Fibroblast of mammary gland (primary cell): ENCODE measurements at regions not wholly inside any gene's neighbourhood (a gene's known extent, or its start where the extent isn't known, plus 50 kb on each side); places are given as distances from the start of the nearest gene placed in this dataset.
A peak's percentile ranks its signal among the peaks of the same experiment; 100 is the strongest.
"Not testable (repeated sequence)": the region's sequence is repeated elsewhere in the genome, so short reads cannot be mapped to it uniquely, and the experiment has no call there.

Source experiments
- DNase-seq: peaks from one replicate; pipeline ENCODE4 v3.0.0-alpha.2; 2010; ENCODE audit warnings: low read depth
- H3K4me3 ChIP-seq: 2 replicates; pipeline ENCODE4 v1.5.1; 2011; ENCODE audit warnings: low read depth, mild to moderate bottlenecking, low read length, moderate library complexity; ENCODE audit not compliant: control insufficient read depth

DNA sequence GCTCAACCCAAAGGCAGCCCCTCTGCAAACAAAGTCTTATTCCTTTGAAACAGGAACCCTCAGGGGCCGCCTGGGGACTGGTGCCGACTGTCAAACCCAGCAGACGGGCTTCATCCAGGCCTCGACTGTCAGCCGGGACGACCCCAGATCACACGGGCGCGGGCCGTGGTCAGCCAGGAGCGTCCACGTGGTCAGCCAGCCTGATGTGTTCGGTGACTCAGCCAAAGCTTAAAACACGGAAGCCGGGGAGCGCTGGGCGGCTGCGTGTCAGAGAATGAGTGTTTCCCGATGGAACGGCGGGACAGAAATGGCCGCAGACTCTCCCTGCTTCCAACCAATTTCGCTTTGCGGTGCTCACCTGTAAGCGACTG, 199.9 kb downstream of the BANP start:
- DNase-seq, result peak; percentile 70
- H3K4me3 ChIP-seq, result not testable (repeated sequence)

DNA sequence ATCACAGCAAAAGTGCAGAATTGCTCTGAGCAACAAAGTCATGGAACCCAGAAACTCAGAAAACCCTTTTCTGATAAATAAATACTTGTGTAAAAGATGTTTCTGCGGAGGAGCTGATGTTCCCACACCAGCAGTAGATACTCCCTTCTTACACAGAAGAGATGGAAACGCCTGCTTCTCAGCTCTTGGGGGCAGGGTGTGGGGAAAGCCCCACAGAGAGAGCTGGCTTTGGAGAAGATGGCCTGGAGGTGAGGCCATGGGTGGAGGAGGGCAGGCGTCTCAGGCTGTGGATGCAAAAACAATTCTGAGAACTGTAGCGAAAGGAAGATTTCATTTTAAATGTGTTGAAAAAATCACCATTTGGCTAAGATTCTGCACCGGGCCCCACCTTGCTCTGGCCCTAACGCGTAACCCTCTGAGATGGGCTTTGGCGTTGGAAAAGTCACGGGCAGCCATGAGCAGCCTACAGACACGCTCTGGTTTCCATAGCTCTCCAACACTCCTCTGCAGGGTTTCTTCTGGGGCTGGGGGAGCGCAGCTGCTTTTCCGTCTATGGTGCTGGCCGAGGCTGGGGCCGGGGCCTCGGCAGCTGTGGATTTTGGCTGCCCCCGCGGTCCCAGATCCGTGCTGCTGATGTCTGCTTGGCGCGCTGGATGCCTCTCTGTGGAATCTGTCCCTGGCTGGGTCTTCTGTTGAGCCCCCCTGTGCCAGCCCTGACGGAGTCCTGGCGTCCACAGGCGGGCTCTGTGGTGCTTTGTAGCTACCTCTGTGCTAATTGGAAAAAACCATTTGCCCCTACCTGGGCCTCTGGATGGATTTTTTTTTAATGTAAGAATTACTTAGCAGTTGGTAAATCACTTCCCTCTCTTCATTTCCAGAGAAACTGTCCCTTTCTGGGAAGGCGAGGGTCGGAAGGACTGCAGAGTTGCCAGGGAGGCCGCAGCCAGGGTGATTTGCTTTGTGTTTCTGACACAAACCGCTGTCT, 200.9 kb downstream of the BANP start:
- not testable (repeated sequence) for H3K4me3 ChIP-seq, DNase-seq

DNA sequence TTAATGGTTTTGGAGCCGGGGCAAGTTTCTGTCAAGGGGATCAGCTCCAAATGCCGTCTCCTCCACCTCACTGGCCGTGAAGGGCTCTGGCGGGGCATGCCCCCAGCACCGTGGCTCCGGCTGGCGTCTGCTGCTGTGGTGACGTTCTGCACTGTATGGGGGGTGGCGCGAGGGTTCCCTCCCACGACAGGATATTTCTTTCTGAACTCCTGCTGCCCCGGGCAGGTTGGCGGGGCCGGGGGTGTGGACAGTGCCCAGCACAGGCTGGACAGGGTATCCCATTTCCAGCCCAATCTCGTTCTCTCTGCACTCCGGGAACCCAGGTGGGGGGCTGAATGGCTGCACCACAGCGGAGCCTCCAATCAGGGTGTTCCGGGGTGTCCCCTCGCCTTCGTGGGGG, 201.6 kb downstream of the BANP start:
- DNase-seq, H3K4me3 ChIP-seq: not testable (repeated sequence)

DNA sequence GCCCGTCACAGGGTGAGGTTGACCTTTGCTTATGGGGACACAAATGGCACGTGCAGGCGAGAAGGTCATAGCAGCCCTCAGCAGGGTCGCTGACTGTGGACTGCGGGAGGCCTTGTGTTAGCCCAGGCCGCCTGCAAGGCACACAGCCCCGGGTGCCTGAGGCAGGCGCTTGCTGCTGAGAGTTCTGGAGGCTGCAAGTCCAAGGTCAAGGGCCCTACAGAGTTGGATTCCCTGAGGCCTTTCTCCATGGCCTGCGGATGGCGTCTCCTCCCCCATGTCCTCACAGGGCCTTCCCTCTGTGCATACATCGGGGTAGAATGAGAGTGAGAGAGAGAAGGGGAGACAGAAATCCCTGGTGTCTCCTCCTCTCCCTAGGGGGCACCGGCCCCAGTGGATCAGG, 202.3 kb downstream of the BANP start:
- H3K4me3 ChIP-seq, DNase-seq: not testable (repeated sequence)

DNA sequence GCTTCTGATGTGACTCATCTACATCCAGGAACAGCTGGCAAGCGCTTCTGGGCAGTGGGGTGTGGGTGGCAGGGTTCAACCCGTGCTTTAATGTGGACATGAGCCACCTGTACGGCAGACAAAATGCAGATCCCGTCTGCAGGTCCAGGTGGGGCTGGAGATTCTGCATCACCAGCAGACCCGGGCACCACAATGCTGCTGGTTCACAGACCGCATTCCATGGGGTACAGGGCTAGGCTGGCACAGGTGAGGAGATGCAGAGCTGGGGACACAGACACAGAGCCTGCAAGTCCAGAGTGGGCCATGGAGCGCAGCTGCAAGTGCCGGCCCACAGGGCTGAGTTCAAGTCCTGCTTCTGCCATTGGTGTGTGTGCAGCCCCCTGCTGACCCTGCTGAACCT, 203.7 kb downstream of the BANP start:
- not testable (repeated sequence) for DNase-seq, H3K4me3 ChIP-seq

DNA sequence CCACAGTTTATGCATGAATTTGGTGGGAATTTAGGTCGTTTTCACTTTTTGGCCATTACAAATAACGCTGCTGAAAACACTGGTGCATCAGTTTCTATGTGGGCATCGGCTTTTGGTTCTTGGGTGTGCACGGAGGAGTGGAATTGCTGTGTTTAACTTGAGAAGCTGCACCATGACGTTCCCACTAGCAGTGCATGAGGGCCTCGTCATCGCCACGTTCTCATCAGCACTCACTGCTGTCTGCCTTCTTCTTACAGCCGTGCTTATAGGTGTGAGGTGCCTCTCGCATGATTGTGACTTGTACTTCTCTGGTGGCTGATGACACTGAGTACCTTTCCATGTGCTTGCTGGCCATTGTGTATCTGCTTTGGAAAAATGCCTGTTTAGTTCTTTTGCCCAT, 204.4 kb downstream of the BANP start:
- H3K4me3 ChIP-seq, DNase-seq: not testable (repeated sequence)

DNA sequence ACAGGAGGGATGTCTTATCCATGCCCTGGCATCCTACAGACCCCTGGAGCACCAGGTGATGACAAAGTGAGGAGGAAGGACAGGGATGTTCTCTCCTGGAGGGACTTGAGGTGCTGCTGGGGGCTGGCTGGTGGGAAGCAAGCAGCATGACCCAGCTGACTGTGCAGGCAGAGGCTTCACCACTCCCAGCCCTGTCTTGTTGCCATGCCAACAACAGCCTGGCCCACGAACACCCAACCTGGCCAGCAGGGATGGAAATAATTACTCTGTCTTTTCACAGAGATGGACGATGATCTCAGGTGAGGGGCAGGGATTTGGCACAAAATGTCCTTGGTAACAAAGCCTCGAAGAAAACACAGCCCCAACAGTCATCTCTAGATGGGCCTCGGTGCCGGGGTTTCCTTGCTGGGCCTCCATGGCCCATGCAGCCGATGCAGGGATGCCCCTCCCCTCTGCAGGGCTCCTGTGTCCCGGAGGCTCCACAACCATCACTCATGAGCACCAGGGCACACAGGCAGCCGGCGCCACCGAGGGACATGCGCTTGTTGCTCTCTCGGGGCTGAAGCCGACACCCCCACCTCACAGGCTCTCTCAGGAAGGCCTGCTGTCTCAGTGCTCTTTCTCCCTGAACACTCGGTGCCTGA, 205.5 kb downstream of the BANP start:
- not testable (repeated sequence) for DNase-seq, H3K4me3 ChIP-seq

DNA sequence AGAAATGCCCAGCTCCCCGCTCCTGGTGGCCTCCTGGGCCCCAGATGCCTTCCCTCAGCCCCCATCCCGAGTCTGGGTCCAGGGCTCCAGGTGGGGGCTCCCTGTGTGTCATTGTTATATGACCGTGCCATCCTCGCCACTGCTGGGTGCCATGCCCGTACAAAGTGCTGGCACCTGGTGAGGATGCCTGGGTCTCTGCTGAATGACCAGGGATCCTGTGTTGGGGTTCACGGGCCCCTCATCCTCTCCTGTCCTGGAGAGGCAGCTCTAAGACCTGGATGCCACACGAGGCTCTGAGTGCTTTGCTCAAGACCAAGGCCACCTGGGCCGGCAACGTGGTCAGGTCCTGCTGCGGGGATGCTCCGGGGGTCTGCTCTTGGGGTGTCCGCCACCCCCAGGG, 206.5 kb downstream of the BANP start:
- not testable (repeated sequence) for DNase-seq, H3K4me3 ChIP-seq

DNA sequence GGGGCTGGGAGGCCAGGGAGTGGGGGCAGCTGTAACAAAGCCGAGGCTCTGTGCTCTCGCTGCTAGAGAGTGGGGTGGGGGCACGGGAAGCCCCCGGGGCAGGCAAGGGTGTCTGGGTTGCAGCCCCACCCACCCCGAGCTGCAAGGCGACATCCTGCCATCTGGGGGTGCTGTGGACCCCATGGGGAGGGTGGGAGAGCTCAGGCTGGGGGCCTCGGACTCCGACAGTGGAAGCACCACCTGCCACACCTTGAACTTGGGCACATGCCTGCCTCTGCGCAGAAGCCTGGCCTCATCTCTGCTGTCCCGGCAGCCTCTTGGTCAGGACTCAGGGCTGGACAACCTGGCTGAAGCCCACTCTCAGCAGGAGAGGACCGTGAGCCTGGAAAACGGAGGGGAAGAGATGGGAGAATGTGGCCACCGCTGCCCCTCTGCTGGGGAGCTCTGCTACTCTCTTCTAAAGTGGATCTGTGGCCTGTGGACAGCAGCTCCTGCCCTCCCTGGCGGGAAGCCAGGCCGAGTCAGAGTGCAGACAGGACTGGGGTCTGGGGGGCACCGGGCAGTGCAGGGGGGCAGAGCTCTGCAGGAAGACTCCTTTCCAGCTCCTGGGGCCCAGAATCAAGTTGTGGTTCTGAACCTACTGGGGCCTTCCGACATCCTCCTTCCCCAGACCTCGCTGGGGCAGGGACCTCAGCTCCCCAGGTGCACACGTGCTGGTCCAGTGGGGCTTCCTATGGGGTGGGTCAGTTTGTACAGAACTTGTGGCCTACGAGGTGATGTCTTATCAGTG, 207.2 kb downstream of the BANP start:
- H3K4me3 ChIP-seq, DNase-seq: not testable (repeated sequence)

DNA sequence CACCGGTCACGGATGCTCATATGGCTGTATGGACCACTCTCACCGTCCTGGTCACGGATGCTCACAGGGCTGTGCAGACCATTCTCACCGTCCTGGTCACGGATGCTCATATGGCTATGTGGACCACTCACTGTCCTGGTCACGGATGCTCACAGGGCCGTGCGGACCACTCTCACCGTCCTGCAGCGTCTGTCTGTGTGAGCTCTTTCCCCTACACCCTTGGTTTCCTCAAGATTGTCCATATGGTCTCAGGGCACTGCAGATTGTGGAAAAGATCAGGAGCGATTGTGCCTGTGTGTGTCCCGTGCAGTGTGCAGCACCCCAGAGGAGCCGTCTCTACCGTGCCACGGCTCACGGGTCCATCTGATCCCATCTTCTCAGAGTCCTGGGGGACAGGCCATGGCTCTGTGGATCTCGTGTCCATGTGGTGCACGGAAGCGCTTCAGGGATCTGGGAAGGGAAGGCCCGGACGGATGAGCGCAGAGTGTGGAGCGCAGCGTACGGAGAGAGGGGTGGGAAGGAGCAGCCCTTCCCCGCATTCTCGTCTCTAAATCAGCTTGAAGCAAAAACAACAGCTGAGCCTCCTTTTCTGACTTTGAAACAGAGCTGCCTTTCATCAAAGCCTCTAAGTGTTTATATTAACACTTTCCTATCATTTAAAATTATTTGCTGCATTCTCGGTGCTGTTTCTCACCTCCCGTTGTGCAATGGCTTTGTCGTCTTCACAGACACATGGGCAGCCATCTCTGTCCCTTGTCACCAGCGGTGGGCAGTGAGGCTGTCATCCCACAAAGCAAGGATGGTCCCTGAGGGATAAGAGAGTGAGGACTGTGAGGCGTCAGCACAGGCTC, 208.0 kb downstream of the BANP start:
- H3K4me3 ChIP-seq, DNase-seq: not testable (repeated sequence)

DNA sequence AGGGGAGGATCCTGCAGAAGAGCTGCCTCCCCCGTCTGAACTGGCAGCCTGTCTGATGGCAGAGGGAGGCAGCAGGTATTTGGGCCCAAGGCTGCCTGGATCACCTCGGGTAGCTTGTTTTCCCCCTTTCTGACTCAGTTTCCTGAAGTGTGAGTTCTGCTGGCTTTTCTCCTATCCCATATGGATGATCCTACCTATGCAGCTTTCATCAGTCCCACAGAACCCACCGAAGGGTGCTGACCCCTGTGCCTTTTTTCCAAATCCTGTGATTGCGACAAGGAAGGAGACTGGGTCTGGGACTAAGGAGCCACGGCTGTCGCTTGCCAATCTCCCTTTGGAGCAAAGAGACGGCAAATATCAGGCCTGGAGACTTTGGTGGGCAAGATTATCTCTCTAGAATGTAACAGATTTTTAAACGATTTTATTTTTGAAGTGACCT, 208.7 kb downstream of the BANP start:
- not testable (repeated sequence) for H3K4me3 ChIP-seq, DNase-seq

DNA sequence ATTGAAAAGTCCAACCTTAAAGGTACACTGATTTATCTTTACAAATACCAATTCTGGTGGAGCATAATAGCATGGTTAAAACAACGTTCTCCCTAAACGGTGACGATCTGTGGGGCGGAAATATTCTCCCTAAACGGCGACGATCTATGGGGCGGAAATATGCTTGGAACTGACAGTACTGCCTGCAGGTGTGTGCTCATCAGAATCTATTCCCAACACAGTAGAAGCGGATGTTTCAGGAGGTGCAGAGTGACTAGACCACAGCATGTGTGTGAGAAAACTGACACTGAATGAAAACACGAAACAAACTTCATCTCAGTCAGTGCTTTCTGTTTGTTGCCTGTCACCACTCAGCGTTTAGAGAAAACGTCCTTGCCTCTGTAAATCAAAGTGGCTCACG, 210.0 kb downstream of the BANP start:
- peak; percentile 6 for DNase-seq
- H3K4me3 ChIP-seq, result not testable (repeated sequence)

DNA sequence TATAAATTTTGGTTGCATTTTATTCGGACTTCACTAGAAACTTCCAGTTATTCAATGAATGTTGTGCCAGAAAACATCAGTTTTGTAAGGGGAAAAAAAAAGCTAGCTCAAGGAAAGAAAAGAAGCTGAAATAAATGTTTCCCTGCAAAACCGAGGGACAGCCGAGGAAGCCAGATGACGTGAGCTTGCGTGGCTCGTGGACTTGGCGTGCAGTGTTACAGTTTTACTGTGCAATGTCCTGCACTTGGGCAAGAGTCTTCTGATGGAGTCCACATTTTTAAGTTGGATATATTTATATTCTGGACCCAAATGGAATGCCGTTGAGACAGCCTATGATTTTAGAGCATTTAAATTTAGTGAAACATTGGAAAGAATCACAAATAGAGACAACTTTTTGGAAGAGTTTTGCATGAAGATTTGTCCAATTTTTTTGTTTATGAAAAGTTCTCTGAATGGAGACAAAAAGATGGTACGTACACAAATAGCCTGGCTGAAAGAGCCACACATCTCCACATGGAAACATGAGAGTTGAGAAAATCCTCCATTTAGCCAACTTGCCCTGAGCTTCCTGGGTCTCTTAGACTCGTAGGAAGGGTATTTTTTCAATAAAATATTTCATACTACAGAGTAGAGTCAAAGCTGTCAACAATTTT, 210.5 kb downstream of the BANP start:
- peak; percentile 38 for DNase-seq
- H3K4me3 ChIP-seq, result not testable (repeated sequence)

DNA sequence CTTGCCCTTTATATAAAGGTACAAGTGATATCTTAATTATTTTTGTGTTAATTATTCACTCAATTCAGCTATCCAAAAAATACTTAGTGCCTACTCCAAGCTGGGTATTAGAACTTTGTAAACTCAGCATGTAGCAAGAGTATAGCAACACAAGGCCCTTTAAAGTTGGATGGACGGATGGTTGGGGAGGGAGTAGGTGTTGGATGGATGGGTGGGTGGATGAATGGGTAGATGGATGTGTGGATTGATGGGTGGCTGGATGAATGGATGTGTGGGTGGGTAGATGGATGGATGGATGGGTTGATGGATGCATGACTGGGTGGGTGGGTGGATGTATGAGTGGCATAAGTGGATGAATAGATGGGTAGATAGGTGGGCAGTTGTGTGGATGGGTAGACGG, 211.5 kb downstream of the BANP start:
- not testable (repeated sequence) for H3K4me3 ChIP-seq, DNase-seq

DNA sequence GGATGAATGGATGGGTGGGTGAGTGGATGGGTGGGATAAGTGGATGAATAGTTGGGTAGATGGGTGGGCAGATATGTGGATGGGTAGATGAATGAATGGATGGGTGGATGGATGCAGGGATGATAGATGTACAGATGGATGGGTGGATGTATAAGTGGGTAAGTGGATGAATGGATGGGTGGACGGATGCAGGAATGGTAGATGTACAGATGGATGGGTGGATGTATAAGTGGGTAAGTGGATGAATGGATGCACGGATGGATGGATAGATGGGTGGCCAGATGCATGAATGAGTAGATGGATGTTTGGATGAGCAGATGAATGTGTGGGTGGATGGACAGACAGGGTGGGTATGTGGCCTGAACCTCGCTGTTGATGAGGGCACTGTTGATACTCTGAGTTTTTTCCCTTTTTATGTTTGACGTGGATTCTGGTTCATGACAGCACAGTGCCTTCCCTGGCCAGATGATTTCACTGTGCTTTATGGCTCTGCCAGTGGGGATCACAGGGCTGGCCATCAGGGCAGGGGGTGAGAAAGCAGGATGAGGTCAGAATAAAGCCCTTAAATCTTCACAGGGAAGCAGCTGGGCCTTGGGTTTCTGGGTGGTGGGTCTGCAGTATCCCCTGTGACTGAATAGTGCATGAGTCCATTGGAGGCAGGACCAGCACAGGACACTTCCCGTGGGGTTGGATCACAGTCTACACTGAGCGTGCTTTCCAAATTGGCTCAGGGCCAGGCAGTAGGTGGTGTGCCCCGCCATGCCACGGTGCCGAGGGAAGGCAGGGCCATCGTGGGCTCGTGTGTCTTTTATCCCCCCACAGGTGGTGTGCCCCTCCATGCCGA, 213.2 kb downstream of the BANP start:
- DNase-seq, H3K4me3 ChIP-seq: not testable (repeated sequence)

DNA sequence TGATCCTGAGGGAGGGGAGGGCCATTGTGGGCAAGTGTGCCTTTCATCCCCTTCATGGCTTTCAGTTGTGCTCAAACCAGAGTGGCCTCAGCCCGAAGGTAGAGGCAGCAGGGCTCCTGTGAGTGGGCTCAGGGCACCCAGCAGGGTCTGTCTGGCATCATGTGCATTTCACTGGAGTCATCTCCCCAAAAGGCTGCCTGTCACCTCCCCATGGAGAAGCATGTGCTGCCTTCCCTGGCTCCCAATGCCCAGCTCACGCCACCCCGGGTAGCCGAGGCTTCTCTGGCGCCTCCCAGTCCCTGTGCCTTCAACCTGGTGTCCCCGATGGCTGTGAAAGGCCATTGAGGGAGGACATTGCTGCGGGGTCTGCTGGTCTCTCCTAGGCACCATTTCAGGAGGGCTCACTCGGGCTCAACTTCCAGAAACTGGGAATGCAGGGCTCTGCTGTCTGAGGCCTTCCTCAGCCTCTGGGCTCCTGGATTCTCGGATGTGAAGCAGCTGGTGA, 213.9 kb downstream of the BANP start:
- DNase-seq, H3K4me3 ChIP-seq: not testable (repeated sequence)

DNA sequence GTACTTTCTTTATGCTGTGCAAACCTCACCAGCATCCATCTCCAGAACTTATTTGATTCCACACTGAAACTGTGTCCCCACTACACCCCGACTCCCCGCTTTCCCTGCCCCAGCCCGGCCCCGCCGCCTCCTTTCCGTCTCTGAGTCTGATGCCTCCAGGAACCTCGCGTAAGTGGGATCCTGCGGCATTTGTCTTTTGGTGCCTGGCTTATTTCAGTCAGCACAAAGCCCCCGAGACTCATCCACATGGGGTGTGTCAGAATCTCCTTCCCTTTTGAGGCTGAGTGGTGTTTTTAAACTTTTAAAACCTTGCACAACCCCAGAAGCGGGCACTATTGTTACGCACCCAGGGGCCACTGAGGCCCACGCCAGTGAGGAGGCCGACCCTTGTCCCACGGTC, 214.4 kb downstream of the BANP start:
- not testable (repeated sequence) for H3K4me3 ChIP-seq
- peak; percentile 14 for DNase-seq
